ENCODE measurements at regions not wholly inside any gene's neighbourhood (a gene's known extent, or its start where the extent isn't known, plus 50 kb on each side); places are given as distances from the start of the nearest gene placed in this dataset.

GRCh38 chr10:76681153-76681552 is 956.5 kb downstream of the KCNMA1 start:
- Histone ChIP-seq H3K9ac (ENCODE audit: low read length) (no peak overlapping the region), H3K27me3 (ENCODE audit: insufficient read depth, low read length) (0 out of 2 replicates have a peak, but pooled peaks cover 11% of the 10 kb centered on the region), H3K4me2 (ENCODE audit: low read length) (no peak overlapping the region), H4K20me1 (ENCODE audit: insufficient read depth) (no peaks in the 10 kb centered on the region), H3K79me2 (ENCODE audit: insufficient read depth, low read length) (no peaks in the 10 kb centered on the region), H3K27ac (ENCODE audit: low read depth, low read length) (no peak overlapping the region), H2AFZ (ENCODE audit: low read depth, low read length, poor library complexity, severe bottlenecking) (no peak overlapping the region), H3K36me3 (ENCODE audit: control insufficient read depth in 1 of 2, insufficient read depth in 2 of 2, low read length in 2 of 2) (no peaks in the 10 kb centered on the region), H3K4me3 (replicated peaks in 1 of 2; ENCODE audit: low read depth in 1 of 2, low read length in 2 of 2) (no peak overlapping the region), H3K9me2 (ENCODE audit: insufficient read depth) (no peaks in the 10 kb centered on the region), H3K9me3 (ENCODE audit: control insufficient read depth in 1 of 2, insufficient read depth in 1 of 2, low read depth in 1 of 2, low read length in 2 of 2) (no peaks in the 10 kb centered on the region), H3K4me1 (ENCODE audit: control insufficient read depth in 1 of 2, insufficient read depth in 2 of 2, low read length in 2 of 2) (no peaks in the 10 kb centered on the region)
- TF ChIP-seq JUND (IDR thresholded peaks at IDR 0.05): no peak
- TF ChIP-seq MAX (IDR thresholded peaks at IDR 0.05): no peak
- no peak for TF ChIP-seq ELF1 (IDR thresholded peaks at IDR 0.05; ENCODE audit: borderline replicate concordance, low read depth)
- no peak for TF ChIP-seq POLR2AphosphoS5 (IDR thresholded peaks at IDR 0.05; ENCODE audit: low read depth, low read length)
- no peak for TF ChIP-seq TCF7L2 (IDR thresholded peaks at IDR 0.05; ENCODE audit: borderline replicate concordance, extremely low read depth, insufficient read depth, insufficient read length)
- no peak for TF ChIP-seq EZH2 (IDR thresholded peaks at IDR 0.05)
- TF ChIP-seq SRF (IDR thresholded peaks at IDR 0.05; ENCODE audit: low read depth): no peak
- no peak for TF ChIP-seq CBX3 (IDR thresholded peaks at IDR 0.05; ENCODE audit: low read depth)
- no peak for TF ChIP-seq EZH2phosphoT487 (IDR thresholded peaks at IDR 0.05; ENCODE audit: borderline replicate concordance)
- TF ChIP-seq ATF3 (IDR thresholded peaks at IDR 0.05): no peak
- ChIA-PET POLR2A (no interaction called here), CTCF (no interaction called here), RAD21 (ENCODE audit: low non-redundant PET in 1 of 2, low total read pairs in 2 of 2, uncharacterized antibody in 2 of 2, unreplicated experiment in 2 of 2) (no interaction called here)
- intact Hi-C loops (cut with micrococcal nuclease): no loop called here
- ATAC-seq (no peak), DNase-seq (ENCODE audit: low read depth, low spot score) (no peak)
- no TSS peak for BruUV-seq (replicated peaks)

- DNase-seq (ENCODE audit: low read depth, low spot score): no peak
- ChIA-PET POLR2A (no interaction called here), CTCF (no interaction called here), RAD21 (ENCODE audit: low non-redundant PET in 1 of 2, low total read pairs in 2 of 2, uncharacterized antibody in 2 of 2, unreplicated experiment in 2 of 2) (no interaction called here)
- 0 out of 2 replicates have a peak, but pooled peaks cover 11% of the 10 kb centered on the region for H3K27me3 ChIP-seq (ENCODE audit: insufficient read depth, low read length)
- H3K79me2 ChIP-seq (ENCODE audit: insufficient read depth, low read length): no peaks in the 10 kb centered on the region
- H3K36me3 ChIP-seq (ENCODE audit: control insufficient read depth in 1 of 2, insufficient read depth in 2 of 2, low read length in 2 of 2): no peaks in the 10 kb centered on the region
- no TSS peak for BruUV-seq (replicated peaks)
- no peak overlapping the region for H3K27ac ChIP-seq (ENCODE audit: low read depth, low read length)
- no peak overlapping the region for H3K9ac ChIP-seq (ENCODE audit: low read length)
- no peaks in the 10 kb centered on the region for H4K20me1 ChIP-seq (ENCODE audit: insufficient read depth)
- no peak overlapping the region for H2AFZ ChIP-seq (ENCODE audit: low read depth, low read length, poor library complexity, severe bottlenecking)
- H3K4me1 ChIP-seq (ENCODE audit: control insufficient read depth in 1 of 2, insufficient read depth in 2 of 2, low read length in 2 of 2): no peaks in the 10 kb centered on the region
- no peaks in the 10 kb centered on the region for H3K9me2 ChIP-seq (ENCODE audit: insufficient read depth)
- intact Hi-C loops (cut with micrococcal nuclease): no loop called here
- ATAC-seq: no peak
- H3K4me2 ChIP-seq (ENCODE audit: low read length): no peak overlapping the region
- no peaks in the 10 kb centered on the region for H3K9me3 ChIP-seq (ENCODE audit: control insufficient read depth in 1 of 2, insufficient read depth in 1 of 2, low read depth in 1 of 2, low read length in 2 of 2)
- TF ChIP-seq JUND (IDR thresholded peaks at IDR 0.05): no peak
- no peak for TF ChIP-seq POLR2AphosphoS5 (IDR thresholded peaks at IDR 0.05; ENCODE audit: low read depth, low read length)
- no peak for TF ChIP-seq SIN3A (IDR thresholded peaks at IDR 0.05; ENCODE audit: low read depth)
- TF ChIP-seq YY1 (IDR thresholded peaks at IDR 0.05; ENCODE audit: extremely low read depth, insufficient replicate concordance, low read depth, low read length): no peak
- no peak for TF ChIP-seq CEBPB (IDR thresholded peaks at IDR 0.05; ENCODE audit: low read depth)
- TF ChIP-seq CBX3 (IDR thresholded peaks at IDR 0.05; ENCODE audit: low read depth): no peak
- no peak for TF ChIP-seq ATF3 (IDR thresholded peaks at IDR 0.05)
- H3K4me3 ChIP-seq (replicated peaks in 1 of 2; ENCODE audit: low read depth in 1 of 2, low read length in 2 of 2): no peak overlapping the region
Observed at GRCh38 chr10:76679030-76679429, 958.6 kb downstream of the KCNMA1 start.
